Brain microvascular endothelial cell (primary cell): ENCODE measurements at regions not wholly inside any gene's neighbourhood (a gene's known extent, or its start where the extent isn't known, plus 50 kb on each side); places are given as distances from the start of the nearest gene placed in this dataset.

ENCODE experiments used
- DNase-seq: peaks from one replicate; pipeline ENCODE4 v3.0.0-alpha.2; 2020
- H3K27ac ChIP-seq: fragments of 250-450 bp; sonication (Bioruptor Pico); 2 replicates; pipeline ENCODE4 v1.5.1; 2020; ENCODE audit warnings: mild to moderate bottlenecking, moderate library complexity
- H3K27me3 ChIP-seq: fragments of 250-450 bp; sonication (Bioruptor Pico); replicated peaks from 2 replicates; pipeline ENCODE4 v1.5.1; 2020; ENCODE audit warnings: mild to moderate bottlenecking
- H3K36me3 ChIP-seq: fragments of 250-450 bp; sonication (Bioruptor Pico); replicated peaks from 2 replicates; pipeline ENCODE4 v1.5.1; 2020; ENCODE audit warnings: mild to moderate bottlenecking
- H3K4me3 ChIP-seq: 2 replicates; pipeline ENCODE4 v1.5.1; 2011; ENCODE audit warnings: low read depth, mild to moderate bottlenecking, control low read depth, low read length, moderate library complexity
- CTCF ChIP-seq: IDR thresholded peaks from 2 replicates; pipeline ENCODE4 v1.5.1; 2011; ENCODE audit warnings: low read depth, mild to moderate bottlenecking, moderate library complexity, low read length, control low read depth, inconsistent platforms; ENCODE audit errors: missing control alignments
- in situ Hi-C: cut with HindIII; loops from 2 replicates; pipeline ENCODE4 v1.10.0; 2017; ENCODE audit warnings: low sequenced_read_pairs, low pct_ligation_motif_present

DNA sequence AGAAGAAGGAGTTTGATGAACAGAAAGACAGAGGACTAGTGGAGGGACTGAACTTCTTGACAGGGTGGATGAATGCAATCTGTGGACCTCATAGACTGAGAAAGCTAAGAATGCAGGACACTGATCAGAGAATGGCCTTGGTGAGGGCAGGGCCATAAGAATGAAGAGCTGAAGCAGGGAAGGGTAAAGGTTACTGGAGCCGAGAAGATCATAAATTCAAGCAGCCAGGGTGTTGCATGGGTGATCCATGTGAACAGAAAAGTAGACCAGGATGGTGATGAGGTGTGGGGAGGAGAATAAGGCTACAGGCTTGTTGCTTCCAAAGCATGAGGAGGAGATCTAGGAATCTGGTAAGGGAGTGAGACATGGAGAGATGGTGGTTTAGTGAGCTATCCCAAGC is 295.9 kb downstream of the ADGB start:
- Histone ChIP-seq H3K27ac (no peak overlapping the region), H3K36me3 (no peaks in the 10 kb centered on the region), H3K27me3 (no peaks in the 10 kb centered on the region), H3K4me3 (no peak overlapping the region)
- no peak for DNase-seq
- in situ Hi-C loops: no loop called here
- no peak for TF ChIP-seq CTCF

DNA sequence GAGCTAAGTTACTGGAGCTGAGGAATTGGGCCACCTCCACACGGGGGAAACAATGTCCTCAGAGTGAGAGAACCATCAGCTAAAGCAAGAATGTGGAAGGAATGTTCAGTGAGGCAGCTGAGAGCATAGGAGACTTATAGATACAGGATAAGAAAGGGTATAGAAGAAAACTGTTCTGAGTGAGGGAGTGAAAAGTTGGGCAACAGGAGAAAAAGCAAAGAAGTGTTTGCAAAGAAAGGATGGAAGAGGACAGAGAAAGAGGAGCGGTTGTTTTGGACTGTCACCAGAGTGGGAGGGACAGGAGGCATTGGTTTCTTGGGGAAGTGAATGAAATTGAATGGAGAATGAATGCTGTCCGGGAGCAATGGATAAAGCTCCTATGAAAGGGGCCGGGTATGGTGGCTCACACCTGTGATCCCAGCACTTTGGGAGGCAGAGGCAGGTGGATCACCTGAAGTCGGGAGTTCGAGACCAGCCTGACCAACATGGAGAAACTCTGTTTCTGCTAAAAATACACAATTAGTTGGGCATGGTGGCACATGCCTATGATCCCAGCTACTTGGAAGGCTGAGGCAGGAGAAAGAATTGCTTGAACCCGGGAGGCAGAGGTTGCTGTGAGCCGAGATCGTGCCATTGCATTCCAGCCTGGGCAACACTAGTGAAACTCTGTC is 296.5 kb downstream of the ADGB start:
- H3K27ac ChIP-seq: no peak overlapping the region
- in situ Hi-C loops: no loop called here
- H3K27me3 ChIP-seq: no peaks in the 10 kb centered on the region
- no peak for DNase-seq
- no peak for TF ChIP-seq CTCF
- no peak overlapping the region for H3K4me3 ChIP-seq
- no peaks in the 10 kb centered on the region for H3K36me3 ChIP-seq

- no peak for TF ChIP-seq CTCF
- no peak overlapping the region for H3K4me3 ChIP-seq
- H3K27ac ChIP-seq: no peak overlapping the region
- no peaks in the 10 kb centered on the region for H3K27me3 ChIP-seq
- in situ Hi-C loops: no loop called here
- H3K36me3 ChIP-seq: no peaks in the 10 kb centered on the region
- no peak for DNase-seq
Measured at GRCh38 chr6:146895772-146896061, 296.9 kb downstream of the ADGB start.

GRCh38 chr6:146896062-146896813 is 297.5 kb downstream of the ADGB start:
- Histone ChIP-seq H3K36me3 (no peaks in the 10 kb centered on the region), H3K4me3 (no peak overlapping the region), H3K27ac (no peak overlapping the region), H3K27me3 (no peaks in the 10 kb centered on the region)
- no peak for DNase-seq
- no peak for TF ChIP-seq CTCF
- in situ Hi-C loops: no loop called here

DNA sequence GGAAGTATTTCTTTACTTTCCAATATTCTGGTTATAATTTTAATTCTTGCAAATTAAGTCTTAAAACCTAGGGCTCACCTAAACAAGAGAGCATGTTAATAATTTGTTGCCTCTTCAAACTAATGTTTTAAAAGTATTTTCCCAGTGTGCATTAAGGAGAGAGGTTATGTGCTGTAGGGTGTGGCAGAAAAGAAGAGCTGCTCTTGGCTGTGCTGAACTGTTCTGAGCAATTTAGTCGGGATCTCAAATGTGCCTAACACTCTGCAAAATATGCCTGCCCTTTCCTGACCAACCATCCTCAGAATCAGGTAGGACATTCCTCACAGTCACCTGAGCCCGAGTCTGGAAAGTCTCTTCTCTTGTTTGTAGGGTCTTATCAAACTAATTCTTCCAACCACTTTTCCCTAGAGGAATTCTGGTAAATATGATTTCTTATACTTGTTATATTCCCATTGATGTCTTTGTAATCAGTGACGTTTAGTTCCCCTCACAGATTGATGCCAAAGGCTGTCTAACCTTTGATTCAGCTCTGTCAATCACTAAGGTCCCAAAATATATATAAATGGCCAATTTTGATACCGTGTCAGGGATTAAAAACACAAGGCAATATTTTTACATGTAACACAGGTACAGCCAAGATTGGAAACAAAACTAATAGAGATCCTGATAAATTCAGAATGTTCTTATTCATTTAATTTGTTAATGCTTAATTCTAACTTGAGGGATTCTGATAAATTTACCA is 298.4 kb downstream of the ADGB start:
- no peaks in the 10 kb centered on the region for H3K27me3 ChIP-seq
- H3K27ac ChIP-seq: no peak overlapping the region
- DNase-seq: no peak
- in situ Hi-C loops: no loop called here
- no peak for TF ChIP-seq CTCF
- H3K36me3 ChIP-seq: no peaks in the 10 kb centered on the region
- no peak overlapping the region for H3K4me3 ChIP-seq
